HuH-7.5 (cell line): ENCODE measurements at regions not wholly inside any gene's neighbourhood (a gene's known extent, or its start where the extent isn't known, plus 50 kb on each side); places are given as distances from the start of the nearest gene placed in this dataset.
"Not testable (repeated sequence)": the region's sequence is repeated elsewhere in the genome, so short reads cannot be mapped to it uniquely, and the experiment has no call there.

Source experiments
- DNase-seq: peaks from one replicate; pipeline ENCODE4 v3.0.0; 2011; ENCODE audit warnings: low spot score

DNA sequence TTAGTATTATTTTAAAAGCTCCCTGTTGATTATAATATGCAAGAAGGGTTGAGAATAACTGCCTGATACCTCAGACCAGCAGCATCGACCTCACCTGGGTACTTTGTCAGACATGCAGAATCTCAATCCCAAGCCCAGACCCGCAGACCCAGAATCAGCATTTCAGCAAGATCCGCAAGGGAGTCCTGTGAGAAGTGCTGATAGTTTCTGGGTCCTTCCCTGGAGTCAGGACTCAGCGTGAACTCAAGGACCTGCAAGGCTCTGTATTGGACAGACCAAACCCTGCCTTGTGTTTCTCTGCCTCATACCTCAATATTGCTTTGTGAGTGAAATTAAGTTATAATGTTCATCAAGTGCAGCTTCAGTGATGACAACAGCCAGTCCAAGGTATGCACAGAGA is 149.5 kb upstream of the NPY start:
- no peak for DNase-seq

- no peak for DNase-seq
Observed at GRCh38 chr7:24135003-24135817, 148.8 kb upstream of the NPY start.

DNA sequence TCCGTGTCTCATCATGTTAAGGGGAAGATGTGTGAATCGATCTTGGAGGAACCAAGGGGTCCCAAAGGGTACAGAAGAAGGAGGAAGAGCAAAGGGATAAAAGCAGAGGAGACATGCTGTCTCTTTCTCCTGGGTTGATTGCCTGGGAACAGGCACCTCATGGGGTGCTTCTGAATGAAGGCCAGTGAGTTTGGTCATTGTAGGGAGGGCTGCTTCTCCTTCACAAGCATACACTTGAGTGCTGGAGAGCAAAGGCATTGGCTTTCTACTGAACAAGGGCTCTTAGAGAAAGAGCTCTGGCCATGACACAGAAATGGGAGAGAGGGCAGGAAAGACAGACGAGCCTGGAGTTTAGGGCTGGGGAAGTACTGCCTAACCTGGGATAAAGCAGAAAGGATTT is 146.7 kb upstream of the NPY start:
- DNase-seq: no peak

DNA sequence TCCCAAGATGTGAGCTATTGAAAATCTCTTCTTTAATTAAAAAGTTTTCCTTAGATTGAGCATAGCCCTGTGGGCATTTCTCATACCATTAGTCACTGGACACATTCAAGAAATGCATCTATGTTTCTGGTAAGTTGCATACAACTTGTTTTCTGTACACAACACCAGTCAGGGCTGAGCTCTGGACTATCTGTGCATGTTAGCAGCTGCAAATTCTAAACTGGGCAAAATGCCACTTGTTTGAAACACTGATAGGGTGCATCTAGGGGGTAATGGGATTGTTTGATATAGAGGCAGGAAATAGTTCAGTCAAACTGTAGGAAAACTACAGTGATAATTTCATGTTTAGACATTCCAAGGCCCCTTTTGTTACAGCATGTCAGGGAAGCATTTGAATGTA is 145.6 kb upstream of the NPY start:
- no peak for DNase-seq

- DNase-seq: no peak
Observed at GRCh38 chr7:24140001-24140400, 144.0 kb upstream of the NPY start.

DNA sequence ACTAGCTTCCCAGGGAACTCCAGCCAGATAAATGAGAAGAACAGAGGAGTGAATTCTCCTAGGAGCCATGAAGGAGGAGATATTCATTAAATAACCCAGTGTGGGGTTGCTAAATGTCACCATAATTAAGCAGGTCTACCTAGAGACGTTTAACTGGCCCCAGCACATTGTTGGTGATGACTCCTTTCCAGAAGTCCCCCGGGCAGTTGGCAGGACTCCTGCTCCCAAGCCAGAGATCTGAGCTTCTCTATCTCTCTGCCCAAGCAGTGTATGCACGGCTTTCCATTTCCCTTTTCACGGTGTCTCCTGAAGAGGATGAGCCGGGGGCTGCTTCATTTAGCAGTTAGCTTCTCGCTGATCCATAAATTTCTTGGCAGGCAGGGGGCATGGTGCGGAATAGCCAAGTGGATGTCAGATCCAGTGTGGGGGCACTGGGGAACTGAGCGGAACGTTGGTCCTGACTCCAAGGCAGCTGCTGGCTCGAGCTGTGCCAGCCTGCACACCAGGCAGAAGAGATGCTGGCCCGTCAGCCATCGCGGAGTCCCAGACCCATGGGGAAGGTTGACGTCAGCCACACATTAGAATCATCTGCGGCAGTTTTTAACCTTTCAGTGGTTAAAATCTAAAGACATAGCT is 142.0 kb upstream of the NPY start:
- DNase-seq: no peak

DNA sequence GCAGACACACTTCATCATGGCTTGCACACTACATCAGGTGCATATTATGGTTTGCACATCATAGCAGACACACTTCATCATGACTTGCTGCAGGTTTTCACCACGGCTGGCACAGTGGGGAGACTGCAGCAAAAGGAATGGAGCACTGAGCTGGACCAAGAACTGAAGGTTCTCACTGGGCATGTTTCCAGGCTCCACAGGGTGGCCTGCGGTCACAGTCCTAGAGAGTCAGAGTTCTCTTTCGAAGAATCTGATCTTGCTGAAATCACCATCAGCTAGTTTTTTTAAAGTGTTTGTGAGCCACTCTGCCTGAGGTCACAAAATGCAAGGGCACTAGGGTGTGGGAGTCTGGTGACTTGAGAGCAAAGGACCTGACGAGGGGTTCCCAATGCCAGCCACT is 140.4 kb upstream of the NPY start:
- DNase-seq: no peak

- DNase-seq: no peak
Observed at GRCh38 chr7:24151944-24152343, 132.0 kb upstream of the NPY start.

DNA sequence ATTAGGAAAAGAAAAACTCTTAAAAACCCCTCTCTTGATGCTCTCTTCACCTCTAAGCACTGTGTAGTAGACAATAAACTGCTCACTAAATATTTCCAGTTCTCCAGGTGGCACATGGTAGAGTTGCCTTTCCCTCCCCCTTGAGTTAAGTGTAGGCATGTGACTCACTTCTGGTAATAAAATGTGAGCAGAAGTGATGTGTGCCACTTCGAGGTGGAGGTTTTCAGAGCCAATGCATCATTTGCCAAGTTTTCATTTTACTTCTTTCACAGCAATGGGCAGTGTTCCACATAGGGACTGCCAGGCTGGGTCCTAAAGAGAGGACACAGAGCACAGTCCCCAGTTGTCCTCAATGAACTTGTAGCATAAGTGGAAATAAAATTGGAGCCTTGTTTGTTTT is 131.6 kb upstream of the NPY start:
- DNase-seq: no peak

- DNase-seq: no peak
Observed at GRCh38 chr7:24152877-24153472, 131.0 kb upstream of the NPY start.

GRCh38 chr7:24157666-24158065 is 126.3 kb upstream of the NPY start:
- no peak for DNase-seq

- no peak for DNase-seq
Observed at GRCh38 chr7:24158975-24159374, 125.0 kb upstream of the NPY start.

GRCh38 chr7:24164401-24164800 is 119.6 kb upstream of the NPY start:
- DNase-seq: no peak

GRCh38 chr7:24169077-24169624 is 114.8 kb upstream of the NPY start:
- DNase-seq: no peak

DNA sequence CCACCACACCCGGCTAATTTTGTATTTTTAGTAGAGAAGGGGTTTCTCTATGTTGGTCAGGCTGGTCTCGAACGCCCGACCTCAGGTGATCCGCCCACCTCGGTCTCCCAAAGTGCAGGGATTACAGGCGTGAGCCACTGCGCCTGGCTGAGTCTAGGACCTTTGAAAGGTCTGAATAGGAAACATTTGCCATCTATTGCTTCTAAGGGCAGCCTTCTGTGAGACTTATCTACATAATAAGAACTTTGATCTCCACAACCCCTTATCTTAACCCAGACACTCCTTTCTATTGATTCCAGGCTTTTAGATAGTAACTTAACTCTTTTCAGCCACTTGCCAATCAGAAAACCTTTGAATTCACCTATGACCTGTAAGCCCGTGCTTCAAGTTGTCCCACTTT is 112.0 kb upstream of the NPY start:
- DNase-seq: not testable (repeated sequence)

- no peak for DNase-seq
Observed at GRCh38 chr7:24172856-24173255, 111.1 kb upstream of the NPY start.

- no peak for DNase-seq
Observed at GRCh38 chr7:24175603-24176002, 108.4 kb upstream of the NPY start.

- DNase-seq: no peak
Observed at GRCh38 chr7:24178811-24179570, 105.0 kb upstream of the NPY start.

GRCh38 chr7:24191362-24191761 is 92.6 kb upstream of the NPY start:
- DNase-seq: no peak

DNA sequence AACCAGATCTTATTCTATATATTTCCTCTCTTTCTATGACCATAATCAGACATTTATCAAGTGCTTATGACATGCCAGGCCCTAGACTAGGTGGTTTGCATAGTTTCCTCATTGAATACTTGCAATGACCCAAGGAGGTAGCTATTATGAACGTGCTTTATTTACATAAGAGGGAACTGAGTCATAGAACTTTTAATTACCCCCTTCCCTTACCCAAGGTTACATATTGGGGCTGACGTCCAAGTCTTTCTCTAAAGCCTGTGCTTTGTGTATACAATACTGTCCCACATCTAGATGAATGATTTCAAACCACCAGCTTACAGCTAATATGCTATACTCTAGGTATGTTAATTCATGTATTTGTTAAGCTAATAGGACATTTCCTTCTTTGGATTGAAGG is 91.9 kb upstream of the NPY start:
- DNase-seq: no peak

- DNase-seq: peak; percentile 12
Observed at GRCh38 chr7:24192691-24193090, 91.3 kb upstream of the NPY start.

DNA sequence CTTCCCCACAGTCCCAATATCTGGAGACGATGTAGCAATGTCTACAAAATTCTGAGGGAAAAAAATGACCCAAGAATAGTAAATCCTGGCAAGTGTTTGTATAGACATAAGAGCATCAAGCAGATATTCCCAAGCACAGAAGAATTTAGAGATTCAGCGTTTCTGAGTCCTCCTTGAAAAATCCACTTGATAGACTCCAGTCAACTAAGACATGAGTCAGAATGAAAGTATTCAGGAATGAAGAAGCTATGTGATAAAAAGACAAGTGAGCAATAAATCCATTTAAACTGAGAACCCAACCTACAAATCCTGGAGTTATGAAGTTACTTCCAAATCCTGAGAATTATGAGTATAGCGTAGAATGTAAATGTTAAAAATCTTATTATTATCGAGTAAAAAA is 86.1 kb upstream of the NPY start:
- DNase-seq: no peak
